GM12878 (cell line): ENCODE measurements at regions not wholly inside any gene's neighbourhood (a gene's known extent, or its start where the extent isn't known, plus 50 kb on each side); places are given as distances from the start of the nearest gene placed in this dataset.

Experiments used
- ATAC-seq: fragments of 200-7000 bp; cut with Tn5 transposase; 3 replicates; pipeline ENCODE4 v1.9.1; 2020; ENCODE audit warnings: mild to moderate bottlenecking, moderate library complexity
- BruUV-seq: library from RNA; stranded (reverse); fragments of 400-500 nt; replicated peaks from 2 replicates; lab custom pipeline; 2021; lab: Mats Ljungman, UMichigan
- CTCF ChIA-PET: fragments of 300-600 bp; sonication (Branson Sonifier 250); formaldehyde crosslinking; extraction: SDS; loops from one replicate; lab custom pipeline; 2021; ENCODE audit warnings: inconsistent platforms; lab: Yijun Ruan, JAX
- POLR2A ChIA-PET: fragments of 350-600 bp; formaldehyde crosslinking; extraction: SDS; loops from one replicate; lab custom pipeline; 2021; ENCODE audit warnings: inconsistent platforms; lab: Charles Lee
- RAD21 ChIA-PET: fragments of 300-600 bp; sonication (Branson Sonifier 250); formaldehyde crosslinking; loops from one replicate; lab custom pipeline; 2023; ENCODE audit warnings: antibody characterized with exemption; ENCODE audit not compliant: unreplicated experiment; lab: Charles Lee
- SMC1A ChIA-PET: fragments of 300-600 bp; sonication (Branson Sonifier 250); formaldehyde crosslinking; loops from one replicate; lab custom pipeline; 2023; ENCODE audit not compliant: unreplicated experiment, uncharacterized antibody; lab: Charles Lee
- DNase-seq: peaks from one replicate; pipeline ENCODE4 v3.0.0-alpha.2; 2011; ENCODE audit warnings: low read depth, low spot score
- FAIRE-seq: peaks from 3 replicates; lab custom pipeline; 2011; peaks lifted over from hg19 to GRCh38; lab: Jason Lieb, UNC
- H2AFZ ChIP-seq: 2 replicates; pipeline ENCODE4 v1.6.0; 2011; ENCODE audit warnings: low read depth, low read length, control low read depth; ENCODE audit not compliant: control insufficient read depth
- H3K27ac ChIP-seq: 2 replicates; pipeline ENCODE4 v1.5.1; 2011; ENCODE audit warnings: control low read depth; ENCODE audit not compliant: control insufficient read depth, insufficient read depth
- H3K27me3 ChIP-seq, 2 experiments: replicated peaks in 1 of 2; 2 replicates each; pipeline versions ENCODE4 v1.6.0 to v1.6.1; 2011; ENCODE audit warnings: low read length in 1 of 2; ENCODE audit not compliant: control insufficient read depth in 2 of 2, insufficient read depth in 2 of 2
- H3K36me3 ChIP-seq, 2 experiments: 2 replicates each; pipeline ENCODE4 v1.5.1; 2011; ENCODE audit warnings: low read length in 1 of 2; ENCODE audit not compliant: control insufficient read depth in 2 of 2, insufficient read depth in 2 of 2
- H3K4me1 ChIP-seq: 2 replicates; pipeline ENCODE4 v1.6.1; 2011; ENCODE audit warnings: mild to moderate bottlenecking, low read length, moderate library complexity, mixed read lengths; ENCODE audit not compliant: control insufficient read depth, insufficient read depth
- H3K4me2 ChIP-seq: 2 replicates; pipeline ENCODE4 v1.6.0; 2011; ENCODE audit warnings: control low read depth; ENCODE audit not compliant: control insufficient read depth, insufficient read depth
- H3K4me3 ChIP-seq: fragments of 200-600 bp; sonication (generic); 2 replicates; pipeline ENCODE4 v1.5.1; 2016
- H3K79me2 ChIP-seq: 2 replicates; pipeline ENCODE4 v1.6.0; 2011; ENCODE audit warnings: low read length; ENCODE audit not compliant: control insufficient read depth, insufficient read depth
- H3K9ac ChIP-seq: 2 replicates; pipeline ENCODE4 v1.8.0; 2011; ENCODE audit warnings: low read length, control low read depth, mixed read lengths; ENCODE audit not compliant: control insufficient read depth, insufficient read depth
- H3K9me3 ChIP-seq: replicated peaks from 3 replicates; pipeline ENCODE4 v1.5.1; 2011; ENCODE audit warnings: mild to moderate bottlenecking, low read length; ENCODE audit not compliant: control insufficient read depth, insufficient read depth
- H4K20me1 ChIP-seq: 2 replicates; pipeline ENCODE4 v1.6.0; 2011; ENCODE audit not compliant: control insufficient read depth, insufficient read depth
- BRCA1 ChIP-seq: IDR thresholded peaks from 2 replicates; pipeline ENCODE4 v1.6.1; 2011; ENCODE audit warnings: low read depth, low read length, improper control_type of control experiment
- HDAC2 ChIP-seq: fragments of 200-600 bp; sonication (generic); IDR thresholded peaks from 2 replicates; pipeline ENCODE4 v1.6.1; 2017
- KAT2A ChIP-seq: conservative IDR thresholded peaks from 2 replicates; pipeline ENCODE4 v1.6.1; 2011; ENCODE audit warnings: low read depth, low read length; ENCODE audit not compliant: control insufficient read depth
- NFYB ChIP-seq: IDR thresholded peaks from 2 replicates; pipeline ENCODE4 v1.6.1; 2011; ENCODE audit warnings: low read depth, mild to moderate bottlenecking, low read length, improper control_type of control experiment, moderate library complexity; ENCODE audit not compliant: insufficient read depth
- NR2C1 ChIP-seq: fragments of 450-650 bp; IDR thresholded peaks from 2 replicates; pipeline ENCODE4 v1.6.1; 2017; ENCODE audit warnings: antibody characterized with exemption, mild to moderate bottlenecking, moderate library complexity
- POU2F2 ChIP-seq: IDR thresholded peaks from 3 replicates; pipeline ENCODE4 v1.6.1; 2011; ENCODE audit warnings: low read depth, mild to moderate bottlenecking, low read length, borderline replicate concordance
- SMAD5 ChIP-seq: IDR thresholded peaks from 2 replicates; pipeline ENCODE4 v1.6.1; 2016; ENCODE audit warnings: antibody characterized with exemption, low read depth
- SPI1 ChIP-seq: IDR thresholded peaks from 2 replicates; pipeline ENCODE4 v1.6.1; 2011; ENCODE audit warnings: low read depth, mild to moderate bottlenecking, low read length, moderate library complexity, borderline replicate concordance; ENCODE audit not compliant: insufficient read depth
- TCF3 ChIP-seq: IDR thresholded peaks from 2 replicates; pipeline ENCODE4 v1.6.1; 2012; ENCODE audit warnings: low read depth, mild to moderate bottlenecking, low read length, borderline replicate concordance; ENCODE audit not compliant: insufficient read depth
- ZNF274 ChIP-seq: IDR thresholded peaks from one replicate; pipeline ENCODE4 v1.8.0; 2011; ENCODE audit not compliant: insufficient read length, insufficient read depth
- ZNF622 ChIP-seq: fragments of 450-650 bp; IDR thresholded peaks from 2 replicates; pipeline ENCODE4 v1.6.1; 2017; ENCODE audit warnings: mild to moderate bottlenecking, inconsistent platforms
- WGBS: methylation state at CpG from one replicate; pipeline ENCODE4 v1.1.6; 2016; ENCODE audit warnings: low lambda C conversion rate; ENCODE audit not compliant: insufficient replicate concordance, insufficient coverage; ENCODE audit errors: missing lambda C conversion rate; 5-methylcytosine and 5-hydroxymethylcytosine counted together
- in situ Hi-C: fragments of 300-500 bp; cut with MboI; formaldehyde crosslinking; loops from 9 replicates; pipeline ENCODE4 v1.14.3; 2018; ENCODE audit warnings: mixed read lengths
- intact Hi-C: fragments of 100-400 bp; cut with micrococcal nuclease; formaldehyde crosslinking; loops from one replicate; pipeline ENCODE4 v1.14.2; 2022; ENCODE audit not compliant: unreplicated experiment
- TF ChIP-seq, protein P1 (sequence below): fragments of 450-650 bp; IDR thresholded peaks from 2 replicates; pipeline ENCODE4 v1.6.1; 2017; ENCODE audit warnings: low read depth, mild to moderate bottlenecking, moderate library complexity

- TF ChIP-seq ZNF622 (no peak), ZNF274 (no peak), HDAC2 (no peak), SPI1 (no peak), POU2F2 (no peak), BRCA1 (no peak), SMAD5 (no peak), NFYB (no peak), KAT2A (no peak), NR2C1 (no peak)
- TF ChIP-seq, protein P1, sequence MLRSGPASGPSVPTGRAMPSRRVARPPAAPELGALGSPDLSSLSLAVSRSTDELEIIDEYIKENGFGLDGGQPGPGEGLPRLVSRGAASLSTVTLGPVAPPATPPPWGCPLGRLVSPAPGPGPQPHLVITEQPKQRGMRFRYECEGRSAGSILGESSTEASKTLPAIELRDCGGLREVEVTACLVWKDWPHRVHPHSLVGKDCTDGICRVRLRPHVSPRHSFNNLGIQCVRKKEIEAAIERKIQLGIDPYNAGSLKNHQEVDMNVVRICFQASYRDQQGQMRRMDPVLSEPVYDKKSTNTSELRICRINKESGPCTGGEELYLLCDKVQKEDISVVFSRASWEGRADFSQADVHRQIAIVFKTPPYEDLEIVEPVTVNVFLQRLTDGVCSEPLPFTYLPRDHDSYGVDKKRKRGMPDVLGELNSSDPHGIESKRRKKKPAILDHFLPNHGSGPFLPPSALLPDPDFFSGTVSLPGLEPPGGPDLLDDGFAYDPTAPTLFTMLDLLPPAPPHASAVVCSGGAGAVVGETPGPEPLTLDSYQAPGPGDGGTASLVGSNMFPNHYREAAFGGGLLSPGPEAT = no peak
- TF ChIP-seq, all 136 proteins: peak for 0
Observed at GRCh38 chr1:208921259-208921658, 662.3 kb upstream of the CAMK1G start (continued).

DNA sequence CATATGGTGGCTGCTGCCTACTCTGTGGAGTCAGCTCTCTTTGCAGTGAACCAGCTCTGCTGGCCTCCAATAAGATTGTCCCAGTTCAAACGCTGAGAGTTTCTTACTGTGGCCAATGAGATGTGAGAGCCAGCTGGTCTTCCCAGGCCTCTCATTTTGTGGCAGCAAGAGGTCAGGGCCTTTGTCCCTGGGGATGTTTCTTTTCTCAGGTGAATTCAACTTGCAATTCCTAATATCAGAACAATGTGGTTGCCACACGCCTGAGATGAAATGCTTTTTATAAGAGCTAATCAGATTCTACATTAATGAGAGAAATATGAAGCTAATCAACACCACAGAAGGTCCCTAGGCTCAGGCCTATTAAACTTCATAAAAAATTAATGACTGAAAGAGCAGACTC lies 660.1 kb upstream of the CAMK1G start:
- BruUV-seq = no TSS peak
- intact Hi-C loops = no loop called here
- ChIA-PET POLR2A (no interaction called here), RAD21 (no interaction called here), SMC1A (no interaction called here), CTCF (no interaction called here)
- Histone ChIP-seq H3K27ac (no peak overlapping the region), H3K9me3 (no peaks in the 10 kb centered on the region), H3K27me3 (no peaks in the 10 kb centered on the region), H3K4me3 (no peak overlapping the region), H3K9ac (no peak overlapping the region), H3K4me1 (no peaks in the 10 kb centered on the region), H3K79me2 (no peaks in the 10 kb centered on the region), H3K36me3 (no peaks in the 10 kb centered on the region), H3K4me2 (no peak overlapping the region), H4K20me1 (no peaks in the 10 kb centered on the region), H2AFZ (no peak overlapping the region)
- DNase-seq (no peak), ATAC-seq (no peak), FAIRE-seq (no peak)
- in situ Hi-C loops = no loop called here
- no peak for TF ChIP-seq TCF3
- 6% methylated on average over 2 of the region's 2 CpGs for WGBS
